ENCODE measurements at regions not wholly inside any gene's neighbourhood (a gene's known extent, or its start where the extent isn't known, plus 50 kb on each side); places are given as distances from the start of the nearest gene placed in this dataset.

- TF ChIP-seq, protein P1, sequence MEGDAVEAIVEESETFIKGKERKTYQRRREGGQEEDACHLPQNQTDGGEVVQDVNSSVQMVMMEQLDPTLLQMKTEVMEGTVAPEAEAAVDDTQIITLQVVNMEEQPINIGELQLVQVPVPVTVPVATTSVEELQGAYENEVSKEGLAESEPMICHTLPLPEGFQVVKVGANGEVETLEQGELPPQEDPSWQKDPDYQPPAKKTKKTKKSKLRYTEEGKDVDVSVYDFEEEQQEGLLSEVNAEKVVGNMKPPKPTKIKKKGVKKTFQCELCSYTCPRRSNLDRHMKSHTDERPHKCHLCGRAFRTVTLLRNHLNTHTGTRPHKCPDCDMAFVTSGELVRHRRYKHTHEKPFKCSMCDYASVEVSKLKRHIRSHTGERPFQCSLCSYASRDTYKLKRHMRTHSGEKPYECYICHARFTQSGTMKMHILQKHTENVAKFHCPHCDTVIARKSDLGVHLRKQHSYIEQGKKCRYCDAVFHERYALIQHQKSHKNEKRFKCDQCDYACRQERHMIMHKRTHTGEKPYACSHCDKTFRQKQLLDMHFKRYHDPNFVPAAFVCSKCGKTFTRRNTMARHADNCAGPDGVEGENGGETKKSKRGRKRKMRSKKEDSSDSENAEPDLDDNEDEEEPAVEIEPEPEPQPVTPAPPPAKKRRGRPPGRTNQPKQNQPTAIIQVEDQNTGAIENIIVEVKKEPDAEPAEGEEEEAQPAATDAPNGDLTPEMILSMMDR (IDR thresholded peaks at IDR 0.05), result no peak
- TF ChIP-seq POLR2A (IDR thresholded peaks at IDR 0.05), result no peak
These were observed 311.0 kb upstream of the IRX4 start for GRCh38 chr5:2193542-2194235.

All from lower leg skin (tissue), 3 donors.